ENCODE measurements at regions not wholly inside any gene's neighbourhood (a gene's known extent, or its start where the extent isn't known, plus 50 kb on each side); places are given as distances from the start of the nearest gene placed in this dataset.

- Histone ChIP-seq H3K9me3 (no peaks in the 10 kb centered on the region), H3K27me3 (replicated peaks; ENCODE audit: insufficient read depth) (no peaks in the 10 kb centered on the region), H3K4me1 (ENCODE audit: control insufficient read depth in 1 of 2, low read depth in 2 of 2) (peaks cover 20 to 44% of the 10 kb centered on the region in 2 donors), H3K4me3 (no peak overlapping the region), H3K36me3 (no peaks in the 10 kb centered on the region), H3K27ac (peak overlapping the region; percentile 60 to 70)
- ATAC-seq (ENCODE audit: insufficient number of reproducible peaks, low FRiP score, low read depth), result no peak
- no peak for DNase-seq (ENCODE audit: low spot score)
- no peak for TF ChIP-seq CTCF (IDR thresholded peaks at IDR 0.05)
These were observed 90.0 kb upstream of the ATL2 start for GRCh38 chr2:38466876-38467767.

- Histone ChIP-seq H3K27me3 (replicated peaks; ENCODE audit: insufficient read depth) (no peaks in the 10 kb centered on the region), H3K27ac (peak overlapping the region; percentile 52 to 60), H3K4me3 (no peak overlapping the region), H3K4me1 (ENCODE audit: control insufficient read depth in 1 of 2, low read depth in 2 of 2) (peaks cover 20 to 46% of the 10 kb centered on the region in 2 donors), H3K36me3 (no peaks in the 10 kb centered on the region), H3K9me3 (no peaks in the 10 kb centered on the region)
- ATAC-seq (ENCODE audit: insufficient number of reproducible peaks, low FRiP score, low read depth) (no peak), DNase-seq (ENCODE audit: low spot score) (no peak)
- no peak for TF ChIP-seq CTCF (IDR thresholded peaks at IDR 0.05)
These were observed 89.3 kb upstream of the ATL2 start for GRCh38 chr2:38466409-38466808.

GRCh38 chr2:38465789-38466127, 88.7 kb upstream of the ATL2 start:
- H3K4me3 ChIP-seq, result no peak overlapping the region
- no peak for TF ChIP-seq CTCF (IDR thresholded peaks at IDR 0.05)
- H3K9me3 ChIP-seq, result no peaks in the 10 kb centered on the region
- DNase-seq (ENCODE audit: low spot score) (no peak), ATAC-seq (ENCODE audit: insufficient number of reproducible peaks, low FRiP score, low read depth) (no peak)
- no peaks in the 10 kb centered on the region for H3K27me3 ChIP-seq (replicated peaks; ENCODE audit: insufficient read depth)
- peak overlapping the region; percentile 52 to 60 for H3K27ac ChIP-seq
- peaks cover 20 to 46% of the 10 kb centered on the region in 2 donors for H3K4me1 ChIP-seq (ENCODE audit: control insufficient read depth in 1 of 2, low read depth in 2 of 2)
- no peaks in the 10 kb centered on the region for H3K36me3 ChIP-seq

GRCh38 chr2:38464971-38465788, 88.1 kb upstream of the ATL2 start:
- ATAC-seq (ENCODE audit: insufficient number of reproducible peaks, low FRiP score, low read depth), result no peak
- Histone ChIP-seq H3K27me3 (replicated peaks; ENCODE audit: insufficient read depth) (no peaks in the 10 kb centered on the region), H3K4me3 (no peak overlapping the region), H3K9me3 (no peaks in the 10 kb centered on the region), H3K27ac (peak overlapping the region; percentile 52 to 60), H3K36me3 (no peaks in the 10 kb centered on the region), H3K4me1 (ENCODE audit: control insufficient read depth in 1 of 2, low read depth in 2 of 2) (peaks cover 20 to 46% of the 10 kb centered on the region in 2 donors)
- no peak for TF ChIP-seq CTCF (IDR thresholded peaks at IDR 0.05)
- no peak for DNase-seq (ENCODE audit: low spot score)

- no peak overlapping the region for H3K27ac ChIP-seq
- no peak overlapping the region for H3K4me3 ChIP-seq
- DNase-seq (ENCODE audit: low spot score), result no peak
- H3K36me3 ChIP-seq, result no peaks in the 10 kb centered on the region
- no peaks in the 10 kb centered on the region for H3K9me3 ChIP-seq
- ATAC-seq (ENCODE audit: insufficient number of reproducible peaks, low FRiP score, low read depth), result no peak
- H3K27me3 ChIP-seq (replicated peaks; ENCODE audit: insufficient read depth), result no peaks in the 10 kb centered on the region
- no peak for TF ChIP-seq CTCF (IDR thresholded peaks at IDR 0.05)
- H3K4me1 ChIP-seq (ENCODE audit: control insufficient read depth in 1 of 2, low read depth in 2 of 2), result peaks cover 20 to 36% of the 10 kb centered on the region in 2 donors
These were observed 86.7 kb upstream of the ATL2 start for GRCh38 chr2:38463752-38464151.

All from thoracic aorta (tissue), 2 donors.